PFSK-1 (cell line): ENCODE measurements at regions not wholly inside any gene's neighbourhood (a gene's known extent, or its start where the extent isn't known, plus 50 kb on each side); places are given as distances from the start of the nearest gene placed in this dataset.

Experiments used
- FOXP2 ChIP-seq: optimal IDR thresholded peaks from 2 replicates; pipeline ENCODE3; 2011; ENCODE audit warnings: borderline replicate concordance, control low read depth, inconsistent platforms; ENCODE audit not compliant: insufficient read depth; ENCODE audit errors: extremely low read length, extremely low read depth
- TF ChIP-seq, protein P1 (sequence below), 2 experiments: IDR thresholded peaks; 2 replicates each; pipeline versions ENCODE4 v1.6.1 to v1.8.0; 2011 to 2012; ENCODE audit warnings: low read depth in 2 of 2, low read length in 2 of 2, control low read depth in 1 of 2, inconsistent platforms in 1 of 2, mild to moderate bottlenecking in 1 of 2, moderate library complexity in 1 of 2; ENCODE audit not compliant: insufficient read depth in 1 of 2

DNA sequence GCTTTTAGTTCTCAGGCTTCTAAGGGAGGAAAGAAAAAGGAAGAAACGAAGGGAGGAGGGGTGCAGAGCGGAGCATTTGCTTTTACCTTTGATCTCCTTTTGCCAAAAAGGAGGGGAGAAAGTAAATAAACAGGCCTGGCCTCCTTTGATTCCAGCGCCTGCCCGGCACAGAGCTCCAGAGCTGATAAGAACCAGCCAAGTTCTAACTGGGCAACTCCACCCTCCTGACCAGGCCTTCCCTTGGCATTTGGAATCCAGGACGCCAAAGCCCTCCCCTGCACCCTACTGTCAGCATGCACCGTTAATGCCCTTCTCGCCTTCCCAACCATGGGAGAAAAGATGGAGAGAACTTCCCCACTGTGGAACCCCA is 120.8 kb upstream of the PTPN1 start:
- TF ChIP-seq FOXP2, result no peak
- TF ChIP-seq, protein P1, sequence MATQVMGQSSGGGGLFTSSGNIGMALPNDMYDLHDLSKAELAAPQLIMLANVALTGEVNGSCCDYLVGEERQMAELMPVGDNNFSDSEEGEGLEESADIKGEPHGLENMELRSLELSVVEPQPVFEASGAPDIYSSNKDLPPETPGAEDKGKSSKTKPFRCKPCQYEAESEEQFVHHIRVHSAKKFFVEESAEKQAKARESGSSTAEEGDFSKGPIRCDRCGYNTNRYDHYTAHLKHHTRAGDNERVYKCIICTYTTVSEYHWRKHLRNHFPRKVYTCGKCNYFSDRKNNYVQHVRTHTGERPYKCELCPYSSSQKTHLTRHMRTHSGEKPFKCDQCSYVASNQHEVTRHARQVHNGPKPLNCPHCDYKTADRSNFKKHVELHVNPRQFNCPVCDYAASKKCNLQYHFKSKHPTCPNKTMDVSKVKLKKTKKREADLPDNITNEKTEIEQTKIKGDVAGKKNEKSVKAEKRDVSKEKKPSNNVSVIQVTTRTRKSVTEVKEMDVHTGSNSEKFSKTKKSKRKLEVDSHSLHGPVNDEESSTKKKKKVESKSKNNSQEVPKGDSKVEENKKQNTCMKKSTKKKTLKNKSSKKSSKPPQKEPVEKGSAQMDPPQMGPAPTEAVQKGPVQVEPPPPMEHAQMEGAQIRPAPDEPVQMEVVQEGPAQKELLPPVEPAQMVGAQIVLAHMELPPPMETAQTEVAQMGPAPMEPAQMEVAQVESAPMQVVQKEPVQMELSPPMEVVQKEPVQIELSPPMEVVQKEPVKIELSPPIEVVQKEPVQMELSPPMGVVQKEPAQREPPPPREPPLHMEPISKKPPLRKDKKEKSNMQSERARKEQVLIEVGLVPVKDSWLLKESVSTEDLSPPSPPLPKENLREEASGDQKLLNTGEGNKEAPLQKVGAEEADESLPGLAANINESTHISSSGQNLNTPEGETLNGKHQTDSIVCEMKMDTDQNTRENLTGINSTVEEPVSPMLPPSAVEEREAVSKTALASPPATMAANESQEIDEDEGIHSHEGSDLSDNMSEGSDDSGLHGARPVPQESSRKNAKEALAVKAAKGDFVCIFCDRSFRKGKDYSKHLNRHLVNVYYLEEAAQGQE (IDR thresholded peaks at IDR 0.05; ENCODE audit: insufficient read depth in 1 of 2, low read depth in 2 of 2, low read length in 2 of 2), result no peak
